ENCODE measurements at regions not wholly inside any gene's neighbourhood (a gene's known extent, or its start where the extent isn't known, plus 50 kb on each side); places are given as distances from the start of the nearest gene placed in this dataset.

DNA sequence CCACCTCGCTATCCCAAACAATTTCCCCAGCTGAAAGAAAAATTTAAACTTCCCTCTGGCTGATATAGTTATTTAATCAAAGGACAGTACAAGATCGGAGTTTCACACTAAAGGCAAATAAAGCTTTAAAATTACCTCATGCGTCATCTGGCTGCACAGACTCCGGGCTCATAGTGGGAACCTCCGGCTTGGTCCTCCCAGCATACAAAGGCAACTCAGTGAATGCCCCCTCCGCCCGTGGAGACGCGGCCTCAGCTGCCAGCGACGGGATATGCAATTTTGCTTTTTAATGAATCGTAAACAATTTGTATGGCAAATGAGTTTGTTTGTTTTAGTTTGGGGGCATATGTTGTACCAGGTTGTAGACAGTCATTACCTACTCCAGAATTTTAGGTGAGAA lies 214.6 kb upstream of the NFIA start:
- TF ChIP-seq, protein P1, sequence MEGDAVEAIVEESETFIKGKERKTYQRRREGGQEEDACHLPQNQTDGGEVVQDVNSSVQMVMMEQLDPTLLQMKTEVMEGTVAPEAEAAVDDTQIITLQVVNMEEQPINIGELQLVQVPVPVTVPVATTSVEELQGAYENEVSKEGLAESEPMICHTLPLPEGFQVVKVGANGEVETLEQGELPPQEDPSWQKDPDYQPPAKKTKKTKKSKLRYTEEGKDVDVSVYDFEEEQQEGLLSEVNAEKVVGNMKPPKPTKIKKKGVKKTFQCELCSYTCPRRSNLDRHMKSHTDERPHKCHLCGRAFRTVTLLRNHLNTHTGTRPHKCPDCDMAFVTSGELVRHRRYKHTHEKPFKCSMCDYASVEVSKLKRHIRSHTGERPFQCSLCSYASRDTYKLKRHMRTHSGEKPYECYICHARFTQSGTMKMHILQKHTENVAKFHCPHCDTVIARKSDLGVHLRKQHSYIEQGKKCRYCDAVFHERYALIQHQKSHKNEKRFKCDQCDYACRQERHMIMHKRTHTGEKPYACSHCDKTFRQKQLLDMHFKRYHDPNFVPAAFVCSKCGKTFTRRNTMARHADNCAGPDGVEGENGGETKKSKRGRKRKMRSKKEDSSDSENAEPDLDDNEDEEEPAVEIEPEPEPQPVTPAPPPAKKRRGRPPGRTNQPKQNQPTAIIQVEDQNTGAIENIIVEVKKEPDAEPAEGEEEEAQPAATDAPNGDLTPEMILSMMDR (conservative IDR thresholded peaks at IDR 0.05): no peak
- no peak for TF ChIP-seq EZH2 (IDR thresholded peaks at IDR 0.05; ENCODE audit: low read depth)
